WERI-Rb-1 (cell line): ENCODE measurements at regions not wholly inside any gene's neighbourhood (a gene's known extent, or its start where the extent isn't known, plus 50 kb on each side); places are given as distances from the start of the nearest gene placed in this dataset.
A peak's percentile ranks its signal among the peaks of the same experiment; 100 is the strongest.

Experiments
- DNase-seq: peaks from one replicate; pipeline ENCODE4 v3.0.0-alpha.2; 2020
- H3K27ac ChIP-seq: fragments of 250-450 bp; sonication (Bioruptor Pico); 2 replicates; pipeline ENCODE4 v1.5.1; 2020; ENCODE audit warnings: mild to moderate bottlenecking, moderate library complexity
- H3K27me3 ChIP-seq: fragments of 250-450 bp; sonication (Bioruptor Pico); 2 replicates; pipeline ENCODE4 v1.5.1; 2021; ENCODE audit warnings: mild to moderate bottlenecking, low read depth, moderate library complexity; ENCODE audit not compliant: insufficient read depth, severe bottlenecking
- H3K36me3 ChIP-seq: fragments of 250-450 bp; sonication (Bioruptor Pico); 2 replicates; pipeline ENCODE4 v1.5.1; 2020; ENCODE audit warnings: mild to moderate bottlenecking, moderate library complexity
- H3K4me3 ChIP-seq: 2 replicates; pipeline ENCODE4 v1.5.1; 2011; ENCODE audit warnings: low read depth, mild to moderate bottlenecking, control low read depth, low read length
- H3K9me3 ChIP-seq: fragments of 250-450 bp; sonication (Bioruptor Pico); 2 replicates; pipeline ENCODE4 v1.5.1; 2021; ENCODE audit warnings: mild to moderate bottlenecking, moderate library complexity; ENCODE audit not compliant: severe bottlenecking
- CTCF ChIP-seq: IDR thresholded peaks from 2 replicates; pipeline ENCODE4 v1.5.1; 2011; ENCODE audit warnings: low read depth, mild to moderate bottlenecking, control low read depth, inconsistent platforms, low read length

GRCh38 chr5:66423484-66423883 is 172.7 kb upstream of the MAST4 start:
- Histone ChIP-seq H3K36me3 (no peaks in the 10 kb centered on the region), H3K27me3 (no peaks in the 10 kb centered on the region), H3K9me3 (no peaks in the 10 kb centered on the region), H3K4me3 (no peak overlapping the region), H3K27ac (no peak overlapping the region)
- no peak for TF ChIP-seq CTCF
- DNase-seq, result no peak

- TF ChIP-seq CTCF, result no peak
- no peak overlapping the region for H3K27ac ChIP-seq
- H3K4me3 ChIP-seq, result no peak overlapping the region
- no peaks in the 10 kb centered on the region for H3K27me3 ChIP-seq
- no peaks in the 10 kb centered on the region for H3K36me3 ChIP-seq
- H3K9me3 ChIP-seq, result no peaks in the 10 kb centered on the region
- DNase-seq, result no peak
Observed at GRCh38 chr5:66425842-66426241, 170.4 kb upstream of the MAST4 start.

GRCh38 chr5:66426259-66427138 is 169.7 kb upstream of the MAST4 start:
- H3K27me3 ChIP-seq, result no peaks in the 10 kb centered on the region
- no peak for TF ChIP-seq CTCF
- no peaks in the 10 kb centered on the region for H3K36me3 ChIP-seq
- DNase-seq, result no peak
- no peak overlapping the region for H3K4me3 ChIP-seq
- no peak overlapping the region for H3K27ac ChIP-seq
- no peaks in the 10 kb centered on the region for H3K9me3 ChIP-seq

GRCh38 chr5:66427139-66427442 is 169.1 kb upstream of the MAST4 start:
- no peak for DNase-seq
- Histone ChIP-seq H3K4me3 (no peak overlapping the region), H3K36me3 (no peaks in the 10 kb centered on the region), H3K27ac (no peak overlapping the region), H3K27me3 (no peaks in the 10 kb centered on the region), H3K9me3 (no peaks in the 10 kb centered on the region)
- no peak for TF ChIP-seq CTCF

- H3K9me3 ChIP-seq, result no peaks in the 10 kb centered on the region
- peak; percentile 61 for TF ChIP-seq CTCF
- no peaks in the 10 kb centered on the region for H3K36me3 ChIP-seq
- no peaks in the 10 kb centered on the region for H3K27me3 ChIP-seq
- DNase-seq, result peak; percentile 20
- H3K27ac ChIP-seq, result no peak overlapping the region
- H3K4me3 ChIP-seq, result no peak overlapping the region
Observed at GRCh38 chr5:66436721-66437120, 159.5 kb upstream of the MAST4 start.

GRCh38 chr5:66438087-66438486 is 158.1 kb upstream of the MAST4 start:
- H3K27me3 ChIP-seq, result no peaks in the 10 kb centered on the region
- no peak overlapping the region for H3K4me3 ChIP-seq
- no peak for TF ChIP-seq CTCF
- DNase-seq, result no peak
- no peaks in the 10 kb centered on the region for H3K9me3 ChIP-seq
- H3K36me3 ChIP-seq, result no peaks in the 10 kb centered on the region
- no peak overlapping the region for H3K27ac ChIP-seq
